ENCODE measurements at regions not wholly inside any gene's neighbourhood (a gene's known extent, or its start where the extent isn't known, plus 50 kb on each side); places are given as distances from the start of the nearest gene placed in this dataset.

DNA sequence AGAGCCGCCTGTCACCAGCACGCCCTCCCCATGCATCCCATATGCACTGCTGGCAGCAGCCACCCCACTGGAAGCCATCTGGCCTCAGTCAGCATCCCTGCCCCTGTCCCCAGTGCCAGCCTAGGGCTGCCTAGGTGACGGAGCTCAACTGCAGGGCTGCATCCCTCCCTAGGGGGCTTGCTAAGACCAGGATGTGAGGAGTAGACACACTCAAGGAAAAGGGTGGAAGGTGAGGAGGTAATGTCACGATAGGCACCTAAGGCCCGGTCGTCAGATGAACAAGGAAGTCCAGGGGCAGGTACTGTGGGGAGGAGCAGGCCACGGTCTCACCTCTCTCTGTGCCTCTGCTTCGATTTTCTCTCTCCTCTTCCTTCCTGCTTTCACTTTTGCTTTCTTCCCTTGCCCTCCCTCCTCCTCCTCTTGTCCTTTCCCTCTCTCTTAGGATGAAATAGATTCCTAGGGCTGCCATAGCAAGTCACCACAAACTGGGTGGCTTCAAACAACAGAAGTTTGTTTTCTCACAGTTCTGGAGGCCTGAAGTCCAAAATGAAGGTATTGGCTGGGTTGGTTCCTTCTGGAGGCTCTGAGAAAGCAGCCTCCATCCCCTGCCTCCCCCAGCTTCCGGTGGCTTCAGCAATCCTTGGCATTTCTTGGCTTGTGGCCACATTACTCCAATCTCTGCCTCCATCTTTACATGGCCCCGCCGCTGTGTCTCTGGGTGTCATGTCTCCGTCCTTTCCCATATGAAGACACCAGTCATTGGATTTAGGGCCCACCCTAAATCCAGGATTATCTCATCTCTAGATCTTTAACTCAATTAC lies 298.3 kb downstream of the SHQ1 start:
- DNase-seq (ENCODE audit: low read depth, low spot score) (no peak), ATAC-seq (no peak; the same call in 1 of the 2 replicates)
- no peak for TF ChIP-seq TCF7L2 (IDR thresholded peaks at IDR 0.05; ENCODE audit: low read depth, low read length)
- TF ChIP-seq, protein P1, sequence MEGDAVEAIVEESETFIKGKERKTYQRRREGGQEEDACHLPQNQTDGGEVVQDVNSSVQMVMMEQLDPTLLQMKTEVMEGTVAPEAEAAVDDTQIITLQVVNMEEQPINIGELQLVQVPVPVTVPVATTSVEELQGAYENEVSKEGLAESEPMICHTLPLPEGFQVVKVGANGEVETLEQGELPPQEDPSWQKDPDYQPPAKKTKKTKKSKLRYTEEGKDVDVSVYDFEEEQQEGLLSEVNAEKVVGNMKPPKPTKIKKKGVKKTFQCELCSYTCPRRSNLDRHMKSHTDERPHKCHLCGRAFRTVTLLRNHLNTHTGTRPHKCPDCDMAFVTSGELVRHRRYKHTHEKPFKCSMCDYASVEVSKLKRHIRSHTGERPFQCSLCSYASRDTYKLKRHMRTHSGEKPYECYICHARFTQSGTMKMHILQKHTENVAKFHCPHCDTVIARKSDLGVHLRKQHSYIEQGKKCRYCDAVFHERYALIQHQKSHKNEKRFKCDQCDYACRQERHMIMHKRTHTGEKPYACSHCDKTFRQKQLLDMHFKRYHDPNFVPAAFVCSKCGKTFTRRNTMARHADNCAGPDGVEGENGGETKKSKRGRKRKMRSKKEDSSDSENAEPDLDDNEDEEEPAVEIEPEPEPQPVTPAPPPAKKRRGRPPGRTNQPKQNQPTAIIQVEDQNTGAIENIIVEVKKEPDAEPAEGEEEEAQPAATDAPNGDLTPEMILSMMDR (IDR thresholded peaks at IDR 0.05) = no peak
- TF ChIP-seq, protein P2, sequence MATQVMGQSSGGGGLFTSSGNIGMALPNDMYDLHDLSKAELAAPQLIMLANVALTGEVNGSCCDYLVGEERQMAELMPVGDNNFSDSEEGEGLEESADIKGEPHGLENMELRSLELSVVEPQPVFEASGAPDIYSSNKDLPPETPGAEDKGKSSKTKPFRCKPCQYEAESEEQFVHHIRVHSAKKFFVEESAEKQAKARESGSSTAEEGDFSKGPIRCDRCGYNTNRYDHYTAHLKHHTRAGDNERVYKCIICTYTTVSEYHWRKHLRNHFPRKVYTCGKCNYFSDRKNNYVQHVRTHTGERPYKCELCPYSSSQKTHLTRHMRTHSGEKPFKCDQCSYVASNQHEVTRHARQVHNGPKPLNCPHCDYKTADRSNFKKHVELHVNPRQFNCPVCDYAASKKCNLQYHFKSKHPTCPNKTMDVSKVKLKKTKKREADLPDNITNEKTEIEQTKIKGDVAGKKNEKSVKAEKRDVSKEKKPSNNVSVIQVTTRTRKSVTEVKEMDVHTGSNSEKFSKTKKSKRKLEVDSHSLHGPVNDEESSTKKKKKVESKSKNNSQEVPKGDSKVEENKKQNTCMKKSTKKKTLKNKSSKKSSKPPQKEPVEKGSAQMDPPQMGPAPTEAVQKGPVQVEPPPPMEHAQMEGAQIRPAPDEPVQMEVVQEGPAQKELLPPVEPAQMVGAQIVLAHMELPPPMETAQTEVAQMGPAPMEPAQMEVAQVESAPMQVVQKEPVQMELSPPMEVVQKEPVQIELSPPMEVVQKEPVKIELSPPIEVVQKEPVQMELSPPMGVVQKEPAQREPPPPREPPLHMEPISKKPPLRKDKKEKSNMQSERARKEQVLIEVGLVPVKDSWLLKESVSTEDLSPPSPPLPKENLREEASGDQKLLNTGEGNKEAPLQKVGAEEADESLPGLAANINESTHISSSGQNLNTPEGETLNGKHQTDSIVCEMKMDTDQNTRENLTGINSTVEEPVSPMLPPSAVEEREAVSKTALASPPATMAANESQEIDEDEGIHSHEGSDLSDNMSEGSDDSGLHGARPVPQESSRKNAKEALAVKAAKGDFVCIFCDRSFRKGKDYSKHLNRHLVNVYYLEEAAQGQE (IDR thresholded peaks at IDR 0.05; ENCODE audit: insufficient read depth in 1 of 2, low read depth in 2 of 2, low read length in 1 of 2) = no peak
- H3K36me3 ChIP-seq (ENCODE audit: control insufficient read depth, insufficient read depth, low read length) = no peaks in the 10 kb centered on the region
- no peaks in the 10 kb centered on the region for H3K9me3 ChIP-seq (ENCODE audit: control insufficient read depth, insufficient read depth, low read depth, low read length)
- peak overlapping the region in 1 of 2 experiments; percentile 8; a peak in 1 of 4 replicates for H3K4me3 ChIP-seq (ENCODE audit: low read depth in 2 of 2, low read length in 2 of 2)
- BruUV-seq (replicated peaks) = no TSS peak
- in situ Hi-C loops (cut with HindIII; ENCODE audit: low pct_unique_long_range_greater_than_20kb, low sequenced_read_pairs) (no loop called here), intact Hi-C loops (cut with micrococcal nuclease; ENCODE audit: unreplicated experiment) (no loop called here)
- H3K4me1 ChIP-seq (ENCODE audit: control insufficient read depth, insufficient read depth, low read length) = no peaks in the 10 kb centered on the region
- ChIA-PET CTCF (no interaction called here), POLR2A (no interaction called here)
- H3K27me3 ChIP-seq (ENCODE audit: control insufficient read depth, insufficient read depth, low read length) = no peaks in the 10 kb centered on the region
- no peak overlapping the region for H3K27ac ChIP-seq (ENCODE audit: low read length)

DNA sequence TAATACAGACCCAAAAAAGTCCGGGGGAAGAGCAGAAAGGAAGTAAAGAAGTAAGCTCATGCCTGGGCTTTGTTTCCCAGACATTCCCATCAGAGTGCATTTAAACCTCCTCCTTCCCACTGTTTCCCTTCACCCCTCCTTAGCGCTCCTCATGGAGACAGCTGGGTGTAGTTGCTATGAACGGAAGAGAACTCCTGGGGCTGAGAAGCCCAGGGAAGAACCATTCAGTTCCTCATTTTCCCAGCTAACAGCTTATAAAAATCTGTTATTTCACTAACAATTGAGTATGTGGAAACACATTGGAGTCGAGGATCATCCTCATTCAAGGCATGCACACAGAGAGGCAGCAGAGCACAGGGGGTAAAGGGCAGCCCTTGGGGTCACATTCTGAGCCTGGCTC lies 299.3 kb downstream of the SHQ1 start:
- TF ChIP-seq POLR2AphosphoS5 (IDR thresholded peaks at IDR 0.05; ENCODE audit: low read depth, low read length) (no peak), TCF7L2 (IDR thresholded peaks at IDR 0.05; ENCODE audit: low read depth, low read length) (no peak), SIN3A (IDR thresholded peaks at IDR 0.05; ENCODE audit: borderline replicate concordance, insufficient read depth, low read depth, low read length) (no peak)
- TF ChIP-seq, protein P2 (IDR thresholded peaks at IDR 0.05; ENCODE audit: insufficient read depth in 1 of 2, low read depth in 2 of 2, low read length in 1 of 2) = no peak
- TF ChIP-seq, protein P1 (IDR thresholded peaks at IDR 0.05) = no peak
- Histone ChIP-seq H3K27ac (ENCODE audit: low read length) (no peak overlapping the region), H3K27me3 (ENCODE audit: control insufficient read depth, insufficient read depth, low read length) (no peaks in the 10 kb centered on the region), H3K36me3 (ENCODE audit: control insufficient read depth, insufficient read depth, low read length) (no peaks in the 10 kb centered on the region), H3K4me1 (ENCODE audit: control insufficient read depth, insufficient read depth, low read length) (no peaks in the 10 kb centered on the region), H3K9me3 (ENCODE audit: control insufficient read depth, insufficient read depth, low read depth, low read length) (no peaks in the 10 kb centered on the region), H3K4me3 (ENCODE audit: low read depth in 2 of 2, low read length in 2 of 2) (no peak overlapping the region)
- CTCF ChIA-PET = no interaction called here
- DNase-seq (ENCODE audit: low read depth, low spot score) (no peak), ATAC-seq (no peak)
- in situ Hi-C loops (cut with HindIII; ENCODE audit: low pct_unique_long_range_greater_than_20kb, low sequenced_read_pairs) (no loop called here), intact Hi-C loops (cut with micrococcal nuclease; ENCODE audit: unreplicated experiment) (no loop called here)
- BruUV-seq (replicated peaks) = no TSS peak
- POLR2A ChIA-PET = no interaction called here
